Colonic mucosa (tissue), 4 donors: ENCODE measurements at regions not wholly inside any gene's neighbourhood (a gene's known extent, or its start where the extent isn't known, plus 50 kb on each side); places are given as distances from the start of the nearest gene placed in this dataset.

Experiments
- DNase-seq: peaks from one replicate; pipeline ENCODE4 v3.0.0-alpha.2; 2020
- H3K27ac ChIP-seq: fragments of 200-600 bp; one replicate; pipeline ENCODE4 v1.8.0; 2021
- H3K27me3 ChIP-seq: fragments of 200-600 bp; one replicate; pipeline ENCODE4 v1.8.0; 2021
- H3K36me3 ChIP-seq: fragments of 200-600 bp; one replicate; pipeline ENCODE4 v1.8.0; 2021
- H3K4me1 ChIP-seq: fragments of 200-600 bp; one replicate; pipeline ENCODE4 v1.8.0; 2021; ENCODE audit warnings: mild to moderate bottlenecking
- H3K4me3 ChIP-seq: fragments of 200-600 bp; one replicate; pipeline ENCODE4 v1.8.0; 2021
- H3K9ac ChIP-seq, 2 donors: one replicate each; pipeline ENCODE4 v1.7.0; 2013; ENCODE audit warnings: control low read depth in 2 of 2, low read depth in 2 of 2, low read length in 2 of 2
- H3K9me3 ChIP-seq: fragments of 200-600 bp; one replicate; pipeline ENCODE4 v1.8.0; 2021
- intact Hi-C: fragments of 100-400 bp; cut with DNase I; formaldehyde crosslinking; loops from one replicate; pipeline ENCODE4 v1.14.1; 2022
- TF ChIP-seq, protein P1 (sequence below): fragments of 200-600 bp; IDR thresholded peaks from one replicate; pipeline ENCODE4 v1.8.0; 2022; ENCODE audit warnings: antibody characterized with exemption, mild to moderate bottlenecking
- donor health status: healthy.
- donor health status: DM: no; HTN: no; CAD: no.
- donor health status: DM: no; HTN: no; CAD: no.

DNA sequence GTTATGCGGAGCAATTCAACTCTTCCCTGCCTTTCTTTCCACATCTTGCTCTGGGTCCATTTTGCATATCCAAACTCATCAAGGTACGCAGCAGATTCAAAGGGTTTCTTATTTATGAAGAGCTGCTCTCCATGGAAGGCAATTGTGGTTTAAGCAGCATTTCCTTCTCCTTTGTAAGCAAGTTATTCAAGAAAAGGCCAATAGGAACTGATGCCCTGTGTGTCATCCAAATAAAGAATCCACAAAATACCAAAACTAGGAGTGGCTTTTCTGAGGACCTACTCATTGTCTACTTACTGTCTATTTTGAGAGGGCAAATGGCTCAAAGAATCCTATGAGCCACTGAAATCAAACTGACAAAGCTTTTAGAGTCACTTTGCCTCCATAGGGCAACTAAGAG, 253.1 kb downstream of the PTEN start:
- Histone ChIP-seq H3K27ac (no peak overlapping the region), H3K4me1 (no peaks in the 10 kb centered on the region), H3K27me3 (no peaks in the 10 kb centered on the region), H3K36me3 (no peaks in the 10 kb centered on the region), H3K9ac (no peak overlapping the region), H3K4me3 (no peak overlapping the region), H3K9me3 (no peaks in the 10 kb centered on the region)
- TF ChIP-seq, protein P1, sequence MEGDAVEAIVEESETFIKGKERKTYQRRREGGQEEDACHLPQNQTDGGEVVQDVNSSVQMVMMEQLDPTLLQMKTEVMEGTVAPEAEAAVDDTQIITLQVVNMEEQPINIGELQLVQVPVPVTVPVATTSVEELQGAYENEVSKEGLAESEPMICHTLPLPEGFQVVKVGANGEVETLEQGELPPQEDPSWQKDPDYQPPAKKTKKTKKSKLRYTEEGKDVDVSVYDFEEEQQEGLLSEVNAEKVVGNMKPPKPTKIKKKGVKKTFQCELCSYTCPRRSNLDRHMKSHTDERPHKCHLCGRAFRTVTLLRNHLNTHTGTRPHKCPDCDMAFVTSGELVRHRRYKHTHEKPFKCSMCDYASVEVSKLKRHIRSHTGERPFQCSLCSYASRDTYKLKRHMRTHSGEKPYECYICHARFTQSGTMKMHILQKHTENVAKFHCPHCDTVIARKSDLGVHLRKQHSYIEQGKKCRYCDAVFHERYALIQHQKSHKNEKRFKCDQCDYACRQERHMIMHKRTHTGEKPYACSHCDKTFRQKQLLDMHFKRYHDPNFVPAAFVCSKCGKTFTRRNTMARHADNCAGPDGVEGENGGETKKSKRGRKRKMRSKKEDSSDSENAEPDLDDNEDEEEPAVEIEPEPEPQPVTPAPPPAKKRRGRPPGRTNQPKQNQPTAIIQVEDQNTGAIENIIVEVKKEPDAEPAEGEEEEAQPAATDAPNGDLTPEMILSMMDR = no peak
- DNase-seq = no peak
- intact Hi-C loops = loop anchor here (10.0 kb wide), 1 partner anchor 268 kb away; no protein-coding TSS in a partner anchor

DNA sequence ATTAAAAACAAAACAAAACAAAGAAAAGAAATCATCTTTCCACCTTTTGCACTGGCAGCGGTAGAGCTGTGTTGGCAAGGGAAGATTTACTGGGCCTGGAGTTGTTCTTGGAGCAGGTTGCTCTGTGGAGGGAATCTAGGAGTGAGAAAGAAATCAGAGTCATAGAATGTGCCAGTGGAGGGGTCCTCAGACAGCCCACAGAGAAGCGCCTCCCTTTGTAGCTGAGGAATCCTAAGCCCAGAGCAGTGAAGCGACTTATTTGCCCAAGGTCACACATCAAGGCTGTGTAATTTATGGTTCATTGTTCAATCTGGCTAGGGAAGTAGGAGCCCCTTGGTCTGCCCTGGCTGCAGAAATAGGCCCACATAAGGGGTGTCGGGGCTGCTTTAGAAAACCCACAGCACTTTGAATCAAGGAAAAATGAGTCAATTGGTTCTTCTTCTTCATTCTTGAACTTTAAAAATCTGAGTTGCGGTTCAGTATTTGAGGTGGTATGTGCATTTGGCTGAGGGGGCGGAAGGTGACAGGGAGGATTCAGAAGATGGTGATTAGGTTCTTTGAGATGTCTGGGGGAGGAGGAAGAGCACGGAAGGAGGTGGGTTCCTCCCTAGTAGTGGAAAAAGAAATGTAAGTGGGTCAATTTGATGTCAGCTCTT, 253.7 kb downstream of the PTEN start:
- Histone ChIP-seq H3K9ac (no peak overlapping the region), H3K36me3 (no peaks in the 10 kb centered on the region), H3K27ac (no peak overlapping the region), H3K27me3 (no peaks in the 10 kb centered on the region), H3K4me1 (no peaks in the 10 kb centered on the region), H3K4me3 (no peak overlapping the region), H3K9me3 (no peaks in the 10 kb centered on the region)
- intact Hi-C loops = loop anchor here (10.0 kb wide), 1 partner anchor 268 kb away; no protein-coding TSS in a partner anchor
- TF ChIP-seq, protein P1 = no peak
- DNase-seq = no peak

DNA sequence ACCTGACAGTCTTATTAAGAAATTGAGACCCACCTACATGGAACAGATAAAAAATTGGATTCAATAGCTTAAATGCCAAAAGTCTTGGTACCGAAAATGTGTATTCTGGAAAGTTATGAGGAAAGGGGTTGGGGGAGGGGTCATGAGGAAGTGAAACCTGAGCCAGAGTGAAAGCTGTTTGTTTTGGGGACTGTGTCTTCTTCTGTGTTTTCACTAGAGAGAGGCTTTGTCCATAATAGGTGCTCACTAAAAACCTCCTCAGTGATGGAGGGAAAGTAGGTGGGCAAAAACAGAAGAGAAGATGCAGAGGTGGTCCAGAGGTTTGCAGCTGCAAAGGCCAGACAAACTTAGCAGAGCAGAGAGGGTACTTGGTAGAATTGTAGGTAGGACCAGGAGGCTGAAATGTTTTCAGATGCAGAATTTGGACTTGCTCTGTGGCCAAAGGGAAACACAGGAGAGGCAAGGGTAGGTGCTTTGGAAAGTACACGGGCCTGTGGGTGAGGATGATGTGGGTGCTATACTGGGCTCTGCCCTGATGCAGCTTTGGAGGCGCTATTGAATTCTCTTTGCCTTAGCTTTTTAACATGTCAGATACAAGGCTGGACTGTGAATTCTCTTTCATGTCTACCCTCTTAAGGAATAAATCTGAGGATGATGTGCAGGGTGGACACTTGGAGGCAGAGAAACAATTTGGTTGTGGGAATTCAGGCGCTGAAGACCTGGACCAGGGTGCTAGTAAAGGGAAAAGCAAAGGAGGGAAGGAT, 254.6 kb downstream of the PTEN start:
- Histone ChIP-seq H3K27ac (no peak overlapping the region), H3K9me3 (no peaks in the 10 kb centered on the region), H3K4me3 (no peak overlapping the region), H3K4me1 (no peaks in the 10 kb centered on the region), H3K27me3 (no peaks in the 10 kb centered on the region), H3K36me3 (no peaks in the 10 kb centered on the region), H3K9ac (no peak overlapping the region)
- TF ChIP-seq, protein P1 = no peak
- DNase-seq = no peak
- intact Hi-C loops = loop anchor here (10.0 kb wide), 1 partner anchor 267 kb away; no protein-coding TSS in a partner anchor

DNA sequence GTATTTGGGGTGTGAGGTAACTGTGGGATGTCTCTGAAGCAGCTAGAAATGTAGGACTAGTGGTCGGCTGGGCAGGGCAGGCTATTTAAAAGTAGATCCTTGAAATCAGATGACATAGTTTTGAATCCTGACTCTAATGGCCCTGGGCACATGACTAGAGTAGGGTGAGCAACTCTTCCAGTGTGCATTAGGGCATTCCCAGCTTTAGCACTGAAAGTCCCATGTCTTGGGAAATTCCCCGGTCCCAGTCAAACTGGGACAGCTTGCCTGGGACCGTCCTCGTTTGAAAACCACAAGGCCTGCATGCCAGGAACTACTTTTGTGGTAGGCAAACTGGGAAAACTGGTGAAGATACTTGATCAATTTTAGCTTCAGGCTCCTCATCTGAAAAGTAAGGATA, 255.3 kb downstream of the PTEN start:
- no peak for DNase-seq
- Histone ChIP-seq H3K9me3 (no peaks in the 10 kb centered on the region), H3K4me1 (no peaks in the 10 kb centered on the region), H3K9ac (no peak overlapping the region), H3K36me3 (no peaks in the 10 kb centered on the region), H3K27ac (no peak overlapping the region), H3K27me3 (no peaks in the 10 kb centered on the region), H3K4me3 (no peak overlapping the region)
- TF ChIP-seq, protein P1 = no peak
- intact Hi-C loops = loop anchor here (10.0 kb wide), 1 partner anchor 266 kb away; no protein-coding TSS in a partner anchor

DNA sequence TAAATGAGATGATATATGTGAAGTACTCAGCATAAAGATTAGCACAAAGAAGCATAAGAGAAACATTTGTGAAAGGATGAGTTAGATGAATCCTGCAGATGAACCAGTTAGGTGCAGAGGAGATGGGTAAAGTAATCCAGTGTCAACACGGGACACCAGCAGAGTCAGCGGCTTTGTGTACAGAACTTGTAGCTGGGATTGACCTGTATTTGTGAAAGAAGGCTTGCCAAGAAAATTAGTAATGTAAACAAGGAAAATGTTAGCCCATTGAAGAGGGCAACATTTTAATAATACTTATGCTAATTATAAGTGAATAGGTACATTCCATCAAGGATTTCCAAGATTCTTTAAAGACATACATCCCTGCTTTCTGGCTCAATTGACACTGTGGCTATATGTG, 255.7 kb downstream of the PTEN start:
- Histone ChIP-seq H3K4me3 (no peak overlapping the region), H3K36me3 (no peaks in the 10 kb centered on the region), H3K9me3 (no peaks in the 10 kb centered on the region), H3K27ac (no peak overlapping the region), H3K27me3 (no peaks in the 10 kb centered on the region), H3K9ac (no peak overlapping the region), H3K4me1 (no peaks in the 10 kb centered on the region)
- TF ChIP-seq, protein P1 = no peak
- intact Hi-C loops = loop anchor here (10.0 kb wide), 1 partner anchor 266 kb away; no protein-coding TSS in a partner anchor
- no peak for DNase-seq
